IPS-18a (cell line): ENCODE measurements at regions not wholly inside any gene's neighbourhood (a gene's known extent, or its start where the extent isn't known, plus 50 kb on each side); places are given as distances from the start of the nearest gene placed in this dataset.

Experiments
- H3K27ac ChIP-seq: one replicate; pipeline ENCODE4 v1.5.1; 2013; ENCODE audit warnings: low read length
- H3K27me3 ChIP-seq: one replicate; pipeline ENCODE4 v1.6.1; 2013; ENCODE audit warnings: mild to moderate bottlenecking, low read length; ENCODE audit not compliant: control insufficient read depth, insufficient read depth
- H3K36me3 ChIP-seq: one replicate; pipeline ENCODE4 v1.6.1; 2013; ENCODE audit warnings: low read depth, low read length; ENCODE audit not compliant: control insufficient read depth
- H3K4me1 ChIP-seq: one replicate; pipeline ENCODE4 v1.6.1; 2013; ENCODE audit warnings: low read depth, low read length; ENCODE audit not compliant: control insufficient read depth
- H3K4me3 ChIP-seq: one replicate; pipeline ENCODE4 v1.5.1; 2013; ENCODE audit warnings: low read length
- H3K9ac ChIP-seq: one replicate; pipeline ENCODE4 v1.6.1; 2013; ENCODE audit warnings: mild to moderate bottlenecking, low read length, moderate library complexity
- H3K9me3 ChIP-seq: one replicate; pipeline ENCODE4 v1.6.1; 2013; ENCODE audit warnings: low read depth, low read length; ENCODE audit not compliant: control insufficient read depth

DNA sequence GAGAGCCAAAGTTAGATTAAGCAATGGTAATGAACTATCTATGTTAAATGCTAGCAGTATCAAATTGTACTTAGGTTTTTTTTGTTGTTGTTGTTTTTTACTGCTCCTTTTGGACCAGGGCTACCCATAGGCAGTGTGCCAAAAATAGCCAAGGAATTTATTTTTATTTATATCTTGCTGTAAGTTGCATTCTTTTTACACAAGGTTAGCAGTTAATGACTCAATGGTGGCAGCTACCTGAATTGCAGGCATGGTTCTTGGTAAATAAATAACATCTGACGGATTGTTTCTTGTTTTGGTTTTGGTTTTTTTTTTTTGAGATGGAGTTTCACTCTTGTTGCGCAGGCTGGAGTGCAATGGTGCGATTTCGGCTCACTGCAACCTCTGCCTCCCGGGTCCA, 194.8 kb upstream of the TSC22D1 start:
- no peak overlapping the region for H3K4me3 ChIP-seq
- H3K9ac ChIP-seq: no peak overlapping the region
- H3K27me3 ChIP-seq: no peaks in the 10 kb centered on the region
- H3K9me3 ChIP-seq: no peaks in the 10 kb centered on the region
- H3K4me1 ChIP-seq: peaks cover 6% of the 10 kb centered on the region
- no peaks in the 10 kb centered on the region for H3K36me3 ChIP-seq
- H3K27ac ChIP-seq: no peak overlapping the region

DNA sequence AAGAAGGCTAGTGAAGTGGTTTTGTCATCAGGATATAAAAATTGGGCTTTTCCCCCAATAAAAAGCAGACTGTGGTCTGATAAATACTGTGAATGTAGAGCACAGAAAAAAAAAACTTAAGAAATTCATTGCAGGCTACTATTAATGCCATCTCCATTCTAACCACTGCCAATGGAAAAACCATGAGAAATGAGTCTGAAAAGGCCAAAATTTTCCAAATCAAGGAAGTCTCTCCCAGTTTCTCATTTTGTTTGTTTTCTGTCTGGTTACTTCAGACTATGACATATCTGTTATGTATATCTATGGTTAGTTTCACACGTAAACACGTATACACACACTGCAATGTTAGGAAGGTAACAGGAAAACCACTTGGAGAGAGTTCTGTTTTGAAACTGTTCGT, 193.6 kb upstream of the TSC22D1 start:
- peaks cover 6% of the 10 kb centered on the region for H3K4me1 ChIP-seq
- H3K9me3 ChIP-seq: no peaks in the 10 kb centered on the region
- no peaks in the 10 kb centered on the region for H3K27me3 ChIP-seq
- H3K27ac ChIP-seq: no peak overlapping the region
- H3K36me3 ChIP-seq: no peaks in the 10 kb centered on the region
- no peak overlapping the region for H3K9ac ChIP-seq
- no peak overlapping the region for H3K4me3 ChIP-seq

DNA sequence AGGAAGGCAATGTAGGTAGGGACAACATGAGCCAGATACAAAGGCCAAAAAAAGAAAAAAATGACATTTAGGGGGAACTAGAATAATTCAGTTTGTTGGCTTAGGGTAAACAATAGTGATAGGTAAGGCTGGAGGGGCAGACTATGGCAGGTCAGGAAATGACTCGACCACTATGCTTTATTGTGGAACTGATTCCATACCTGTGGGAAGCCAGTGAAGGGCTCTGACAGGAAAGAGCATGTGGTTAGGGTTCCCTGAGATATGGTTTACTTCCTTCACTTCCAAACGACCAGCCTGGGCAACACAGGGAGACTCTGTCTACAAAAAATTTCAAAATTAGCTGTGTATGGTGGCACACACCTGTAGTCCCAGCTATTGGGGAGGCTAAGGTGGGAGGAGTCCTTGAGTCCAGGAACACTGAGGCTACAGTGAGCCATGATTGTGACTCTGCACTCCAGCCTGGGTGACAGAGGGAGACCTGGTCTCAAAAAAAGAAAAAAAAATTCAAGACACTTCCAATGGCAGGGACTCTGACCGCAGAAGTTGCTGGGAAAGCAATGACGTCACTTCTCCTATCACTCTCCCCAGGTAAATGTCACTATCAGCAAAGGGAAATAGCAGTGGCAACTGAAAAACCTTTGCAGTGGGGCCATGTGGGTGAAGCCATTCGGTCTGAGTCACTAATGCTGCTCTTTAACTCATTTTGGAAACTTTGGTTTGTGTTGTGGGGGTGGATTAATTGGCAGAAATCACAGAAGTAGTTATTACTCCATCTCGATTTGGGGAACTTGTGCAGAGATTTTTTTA, 192.8 kb upstream of the TSC22D1 start:
- H3K4me3 ChIP-seq: no peak overlapping the region
- no peaks in the 10 kb centered on the region for H3K36me3 ChIP-seq
- H3K9ac ChIP-seq: no peak overlapping the region
- H3K4me1 ChIP-seq: peaks cover 11% of the 10 kb centered on the region
- no peaks in the 10 kb centered on the region for H3K9me3 ChIP-seq
- no peaks in the 10 kb centered on the region for H3K27me3 ChIP-seq
- no peak overlapping the region for H3K27ac ChIP-seq

DNA sequence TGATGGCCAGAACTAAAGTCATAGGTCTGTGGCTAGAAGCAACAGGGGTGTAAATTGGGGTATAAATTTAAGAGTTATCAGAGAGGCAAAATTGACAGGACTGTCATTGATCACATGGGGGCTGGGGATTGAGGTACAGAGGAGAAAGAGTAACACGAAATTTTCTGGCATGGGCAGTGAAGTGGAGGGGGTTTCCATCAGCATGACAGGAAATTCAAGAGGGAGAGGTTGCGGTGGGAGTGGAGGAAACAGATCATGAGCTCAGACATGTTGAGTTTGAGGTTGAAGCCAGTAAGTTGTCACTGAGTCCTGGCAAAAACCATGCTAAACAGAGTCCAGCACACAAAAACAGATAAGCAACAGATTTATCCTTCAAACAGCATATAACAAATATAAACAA, 192.1 kb upstream of the TSC22D1 start:
- Histone ChIP-seq H3K9me3 (no peaks in the 10 kb centered on the region), H3K27ac (no peak overlapping the region), H3K36me3 (no peaks in the 10 kb centered on the region), H3K9ac (no peak overlapping the region), H3K4me1 (peaks cover 14% of the 10 kb centered on the region), H3K27me3 (no peaks in the 10 kb centered on the region), H3K4me3 (no peak overlapping the region)

DNA sequence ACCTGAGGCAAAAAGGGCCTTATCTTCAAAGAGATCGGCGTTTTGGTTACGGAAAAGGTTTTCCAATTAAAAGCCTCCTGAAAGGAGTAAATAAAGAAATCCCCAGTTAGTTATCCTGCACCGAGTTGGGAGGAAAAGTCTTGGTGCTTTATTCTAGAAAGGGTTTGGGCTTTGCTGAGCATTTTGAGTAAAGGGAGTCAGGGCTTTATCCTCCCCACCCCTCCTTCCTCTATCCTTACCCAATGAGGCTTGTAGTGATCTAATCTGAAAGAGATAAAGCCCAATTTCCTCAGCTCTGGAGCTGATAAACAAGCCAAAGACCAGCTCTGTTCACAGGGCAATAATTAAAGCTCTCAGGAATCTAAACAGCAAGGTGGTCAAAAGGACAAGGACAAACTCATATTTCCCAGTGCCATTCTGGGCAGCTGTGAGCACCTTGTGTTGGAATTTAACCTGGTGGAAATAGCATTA, 188.9 kb upstream of the TSC22D1 start:
- H3K4me3 ChIP-seq: no peak overlapping the region
- H3K36me3 ChIP-seq: no peaks in the 10 kb centered on the region
- no peaks in the 10 kb centered on the region for H3K27me3 ChIP-seq
- H3K4me1 ChIP-seq: peaks cover 14% of the 10 kb centered on the region
- no peak overlapping the region for H3K27ac ChIP-seq
- H3K9me3 ChIP-seq: no peaks in the 10 kb centered on the region
- no peak overlapping the region for H3K9ac ChIP-seq

DNA sequence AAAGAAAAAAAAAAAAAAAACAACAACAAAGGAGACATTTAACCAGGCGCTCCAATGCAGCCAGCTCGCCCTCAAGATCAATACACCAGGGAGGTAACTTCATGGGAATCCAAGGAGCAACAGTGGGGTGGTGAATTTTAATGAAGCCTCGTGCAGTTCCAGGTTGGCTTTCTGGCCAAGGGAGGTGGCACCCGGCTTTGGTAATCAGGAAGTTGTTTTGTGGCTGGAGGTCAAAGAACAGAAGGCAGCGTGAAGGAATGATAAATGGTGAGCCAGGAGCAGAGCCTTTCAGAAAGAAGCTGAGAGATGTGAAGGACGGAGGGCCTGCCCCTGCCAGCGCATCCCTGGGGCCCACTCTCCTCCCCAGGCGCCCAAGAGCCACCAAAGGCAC, 188.2 kb upstream of the TSC22D1 start:
- H3K36me3 ChIP-seq: no peaks in the 10 kb centered on the region
- H3K4me3 ChIP-seq: no peak overlapping the region
- H3K27ac ChIP-seq: no peak overlapping the region
- H3K4me1 ChIP-seq: peaks cover 14% of the 10 kb centered on the region
- no peaks in the 10 kb centered on the region for H3K27me3 ChIP-seq
- no peaks in the 10 kb centered on the region for H3K9me3 ChIP-seq
- no peak overlapping the region for H3K9ac ChIP-seq

DNA sequence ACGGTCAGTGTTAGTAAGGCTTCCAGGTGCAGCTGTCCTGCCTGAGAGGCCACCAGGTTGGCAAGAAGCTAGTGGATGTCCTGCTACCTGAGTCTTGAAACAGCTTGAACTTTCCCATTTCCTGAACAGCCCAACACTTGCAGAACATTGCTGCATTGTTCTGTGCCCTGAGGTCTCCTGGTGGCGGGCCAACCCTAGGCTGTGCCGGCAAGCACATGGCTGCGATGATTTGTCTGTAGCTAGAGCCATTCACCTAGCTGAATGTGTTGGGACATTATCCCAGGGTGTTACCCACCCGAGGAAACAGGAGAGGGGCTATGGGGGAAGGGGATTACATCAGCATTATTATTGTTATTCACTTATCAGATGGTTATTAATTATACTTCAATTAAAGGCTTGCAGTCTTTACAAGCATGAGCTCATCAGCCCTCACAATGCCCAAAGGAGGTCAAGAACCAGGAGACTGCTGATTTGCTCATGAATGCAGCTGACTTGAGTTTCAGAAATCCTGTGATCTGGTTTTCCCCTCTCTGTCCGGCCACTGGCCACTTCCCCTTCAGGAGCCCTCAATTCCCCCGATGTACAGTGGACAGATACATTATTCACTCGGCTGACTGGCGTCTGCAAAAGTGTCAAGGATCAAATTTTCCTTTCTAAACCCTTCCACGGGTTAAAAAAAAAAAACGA, 187.6 kb upstream of the TSC22D1 start:
- Histone ChIP-seq H3K36me3 (no peaks in the 10 kb centered on the region), H3K27ac (no peak overlapping the region), H3K4me1 (peaks cover 14% of the 10 kb centered on the region), H3K4me3 (no peak overlapping the region), H3K27me3 (no peaks in the 10 kb centered on the region), H3K9me3 (no peaks in the 10 kb centered on the region), H3K9ac (no peak overlapping the region)

DNA sequence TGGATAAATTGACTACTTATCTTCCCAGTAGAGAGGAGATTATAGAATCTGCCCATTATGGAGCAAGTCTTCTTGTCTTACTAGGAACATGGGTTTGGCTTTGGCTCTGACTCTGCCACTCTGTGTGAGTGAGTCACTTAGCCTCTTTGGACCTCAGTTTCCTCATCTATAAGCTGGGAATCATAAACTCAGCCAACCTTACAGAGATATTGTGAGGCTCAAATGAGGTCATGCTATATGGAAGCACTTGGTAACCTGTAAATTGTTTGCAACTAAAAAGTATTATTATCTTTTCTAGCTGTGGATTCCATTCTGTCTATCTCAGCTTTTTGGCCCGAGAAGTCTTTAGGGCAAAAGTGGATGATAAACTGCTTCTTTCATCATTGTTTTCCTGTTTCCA, 186.8 kb upstream of the TSC22D1 start:
- Histone ChIP-seq H3K27me3 (no peaks in the 10 kb centered on the region), H3K27ac (no peak overlapping the region), H3K4me1 (peaks cover 14% of the 10 kb centered on the region), H3K4me3 (no peak overlapping the region), H3K9me3 (no peaks in the 10 kb centered on the region), H3K9ac (no peak overlapping the region), H3K36me3 (no peaks in the 10 kb centered on the region)

DNA sequence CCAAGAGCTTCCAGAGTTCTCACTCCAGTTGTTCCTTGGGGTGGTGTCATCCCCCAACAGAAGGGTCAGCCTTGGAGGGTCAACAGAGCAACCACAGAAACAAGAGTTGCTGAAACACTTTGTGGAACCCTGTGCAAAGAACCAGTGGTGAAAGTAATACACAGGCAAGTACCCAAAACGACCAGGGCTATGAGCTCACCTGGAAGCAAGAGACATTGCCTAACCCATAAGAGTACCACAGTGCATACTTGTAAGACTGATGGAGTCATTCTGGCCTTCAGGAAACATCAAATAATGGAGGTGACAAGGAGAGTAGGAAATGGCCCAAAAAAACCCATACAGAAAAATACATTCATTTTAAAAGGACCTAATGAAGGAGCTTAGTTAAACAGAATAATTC, 184.3 kb upstream of the TSC22D1 start:
- Histone ChIP-seq H3K36me3 (no peaks in the 10 kb centered on the region), H3K4me3 (no peak overlapping the region), H3K9me3 (no peaks in the 10 kb centered on the region), H3K27me3 (no peaks in the 10 kb centered on the region), H3K9ac (no peak overlapping the region), H3K27ac (no peak overlapping the region), H3K4me1 (peaks cover 8% of the 10 kb centered on the region)

DNA sequence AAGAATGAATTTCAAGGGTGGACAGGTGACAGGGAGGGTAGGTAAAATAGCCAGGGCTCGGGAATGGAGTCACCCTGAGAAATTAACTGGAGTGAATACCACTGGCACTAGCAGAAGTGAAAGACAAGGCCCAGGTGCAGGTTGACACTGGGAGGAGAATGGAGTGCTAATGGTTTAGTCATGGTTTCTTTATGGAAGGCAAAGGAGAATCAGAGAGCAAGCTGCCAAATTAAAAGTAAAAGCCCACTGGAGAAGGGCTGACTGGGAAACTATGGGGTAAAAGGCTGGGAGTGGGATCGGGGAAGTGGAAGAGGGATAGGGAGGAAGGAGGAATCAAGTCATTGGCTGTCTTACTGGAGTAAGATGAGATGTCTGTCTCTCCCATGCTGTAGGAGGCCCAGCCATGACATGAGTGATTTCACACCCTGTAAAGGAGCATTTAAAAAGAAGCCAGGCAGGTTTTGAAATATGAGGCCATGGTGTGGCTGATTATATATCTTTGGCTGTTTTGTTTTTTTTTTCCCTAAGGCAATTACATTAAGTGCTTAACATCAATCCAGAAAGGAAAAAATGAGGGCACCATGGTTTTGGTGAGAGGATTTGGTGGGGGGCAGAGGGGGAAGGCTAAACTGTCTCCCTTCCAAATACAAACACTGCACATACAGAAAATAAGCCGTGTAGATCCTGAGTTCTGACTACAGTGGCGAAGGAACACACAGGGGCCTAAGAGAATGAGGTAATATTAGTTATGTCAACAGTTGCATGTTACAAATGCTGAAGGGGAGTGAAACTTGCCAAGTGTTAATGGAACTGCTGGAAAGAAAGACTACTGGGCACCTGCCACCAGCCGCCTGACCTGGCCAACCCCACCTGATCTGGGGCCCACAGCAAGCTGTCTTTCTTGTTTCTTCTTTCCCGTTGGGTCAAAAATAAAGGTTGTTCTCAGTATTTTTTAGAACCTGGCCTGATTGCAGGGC, 183.5 kb upstream of the TSC22D1 start:
- H3K27ac ChIP-seq: no peak overlapping the region
- H3K4me1 ChIP-seq: peaks cover 8% of the 10 kb centered on the region
- no peak overlapping the region for H3K4me3 ChIP-seq
- no peaks in the 10 kb centered on the region for H3K9me3 ChIP-seq
- H3K27me3 ChIP-seq: no peaks in the 10 kb centered on the region
- no peaks in the 10 kb centered on the region for H3K36me3 ChIP-seq
- no peak overlapping the region for H3K9ac ChIP-seq

DNA sequence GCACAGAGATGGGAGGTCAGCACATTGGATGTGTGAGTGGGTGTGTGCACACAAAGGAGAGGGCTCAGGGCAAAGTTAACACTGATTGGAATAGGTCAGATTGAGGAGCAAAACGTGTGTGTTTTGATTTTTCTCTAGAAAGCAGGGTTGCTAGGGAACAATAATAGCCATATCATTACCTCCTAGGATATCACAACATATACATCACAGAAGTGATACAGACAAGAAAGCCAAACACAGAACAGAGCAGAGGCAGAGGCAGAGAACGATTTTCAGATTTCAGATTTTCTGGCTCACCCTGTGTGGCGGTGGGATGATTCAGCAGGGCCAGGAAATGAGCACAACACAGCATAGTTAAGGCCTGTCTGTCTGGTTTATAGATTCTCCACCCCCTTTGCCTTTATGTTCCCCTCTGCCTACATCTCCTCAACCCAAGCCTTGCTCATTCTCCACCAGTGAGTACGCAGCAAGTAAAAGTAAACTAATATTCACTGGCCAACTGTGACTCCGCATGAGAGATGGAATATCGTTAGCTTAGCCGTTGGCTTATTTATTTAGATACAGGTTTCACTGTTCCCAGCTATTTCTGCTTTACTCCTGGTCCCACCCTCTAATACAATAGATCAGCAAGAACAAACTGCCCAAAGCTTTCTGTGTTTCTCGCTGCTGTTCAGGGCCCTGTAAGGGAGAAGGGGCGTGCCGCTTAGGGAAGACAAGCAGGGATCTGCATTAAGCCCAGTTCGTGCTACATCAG, 182.7 kb upstream of the TSC22D1 start:
- no peaks in the 10 kb centered on the region for H3K9me3 ChIP-seq
- no peaks in the 10 kb centered on the region for H3K36me3 ChIP-seq
- no peak overlapping the region for H3K27ac ChIP-seq
- peaks cover 2% of the 10 kb centered on the region for H3K4me1 ChIP-seq
- no peaks in the 10 kb centered on the region for H3K27me3 ChIP-seq
- no peak overlapping the region for H3K9ac ChIP-seq
- no peak overlapping the region for H3K4me3 ChIP-seq
